HuH-7.5 (cell line): ENCODE measurements at regions not wholly inside any gene's neighbourhood (a gene's known extent, or its start where the extent isn't known, plus 50 kb on each side); places are given as distances from the start of the nearest gene placed in this dataset.

Experiments used
- DNase-seq: peaks from one replicate; pipeline ENCODE4 v3.0.0; 2011; ENCODE audit warnings: low spot score

DNA sequence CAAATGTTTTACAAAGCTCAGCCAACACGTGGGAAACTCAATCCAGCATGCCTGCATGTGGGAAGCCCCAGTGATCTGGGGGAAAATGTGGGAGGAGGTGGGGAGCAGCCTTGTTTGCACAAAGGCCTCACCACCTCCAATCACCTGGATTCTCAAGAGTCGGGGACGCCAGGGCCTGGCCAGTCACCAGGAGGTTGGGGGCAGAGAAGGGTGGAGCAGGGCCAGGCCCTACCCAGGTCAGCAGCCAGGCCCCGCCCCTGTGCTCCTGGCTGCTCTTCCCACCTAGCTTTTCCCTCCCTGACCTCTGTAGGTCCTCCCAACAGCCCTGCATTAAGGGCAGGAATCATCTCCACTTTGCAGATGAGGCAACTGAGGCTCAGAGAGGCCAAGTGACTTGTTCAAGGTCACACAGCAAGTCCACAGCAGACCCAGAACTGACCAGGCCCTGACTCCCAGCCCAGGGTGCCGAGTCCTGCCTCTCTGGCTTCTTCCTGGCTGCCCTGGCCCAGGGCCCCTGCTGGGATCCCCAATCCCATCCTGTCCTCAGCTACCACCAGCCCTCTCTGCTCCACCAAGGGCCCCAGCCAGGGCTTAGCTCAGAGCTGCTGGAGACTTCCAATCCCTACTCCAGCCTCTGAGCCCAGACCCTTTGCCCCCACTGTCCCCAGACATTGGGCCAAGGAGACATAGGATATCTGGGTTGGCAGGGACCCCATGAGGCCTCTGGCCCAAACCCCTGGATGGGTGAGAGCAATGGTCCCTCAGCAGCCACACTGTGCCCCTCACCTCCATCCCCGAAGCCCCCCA lies 508.6 kb downstream of the PTPRU start:
- DNase-seq = no peak

GRCh38 chr1:29743931-29744330 lies 507.6 kb downstream of the PTPRU start:
- no peak for DNase-seq

DNA sequence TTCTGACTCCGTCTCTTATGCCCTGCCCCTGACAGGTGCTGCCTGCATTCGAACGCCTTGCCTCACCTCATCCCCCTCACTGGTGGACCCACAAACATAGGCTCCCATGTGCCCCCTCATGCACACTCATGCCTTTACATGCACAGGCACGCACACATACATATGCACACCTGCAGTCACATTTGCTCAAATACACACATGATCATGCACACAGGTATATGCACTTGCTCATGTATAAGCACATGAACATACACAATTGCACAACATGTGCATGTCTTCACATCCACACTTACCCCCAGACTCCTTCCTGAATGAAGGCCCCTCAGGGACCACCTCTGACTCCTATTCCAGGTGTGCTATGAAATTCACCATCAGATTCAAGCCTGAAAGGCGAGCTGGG lies 506.9 kb downstream of the PTPRU start:
- no peak for DNase-seq

GRCh38 chr1:29739176-29739575 lies 502.9 kb downstream of the PTPRU start:
- no peak for DNase-seq

- no peak for DNase-seq
Measured at GRCh38 chr1:29736582-29737188, 500.4 kb downstream of the PTPRU start.

DNA sequence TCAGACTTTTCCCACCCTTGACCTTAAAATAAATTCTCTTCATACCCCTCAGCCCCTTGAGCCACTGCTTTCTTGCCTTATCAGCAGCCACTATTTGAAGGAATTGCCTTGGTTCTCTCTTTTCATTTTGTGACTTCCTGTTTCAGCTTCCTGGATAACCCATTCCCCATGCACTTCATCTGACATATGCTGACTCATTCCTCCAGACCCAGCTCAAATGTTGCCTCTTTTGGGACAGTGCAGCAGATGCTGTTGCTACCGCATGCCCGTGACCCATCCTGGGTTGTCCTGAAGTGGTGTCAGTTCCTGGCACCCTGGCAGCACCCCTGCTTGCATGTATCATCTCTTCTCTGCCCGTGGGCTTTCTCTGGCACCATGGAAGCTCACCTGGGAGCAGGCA lies 496.1 kb downstream of the PTPRU start:
- DNase-seq = no peak

- DNase-seq = no peak
Measured at GRCh38 chr1:29730623-29731022, 494.3 kb downstream of the PTPRU start.

DNA sequence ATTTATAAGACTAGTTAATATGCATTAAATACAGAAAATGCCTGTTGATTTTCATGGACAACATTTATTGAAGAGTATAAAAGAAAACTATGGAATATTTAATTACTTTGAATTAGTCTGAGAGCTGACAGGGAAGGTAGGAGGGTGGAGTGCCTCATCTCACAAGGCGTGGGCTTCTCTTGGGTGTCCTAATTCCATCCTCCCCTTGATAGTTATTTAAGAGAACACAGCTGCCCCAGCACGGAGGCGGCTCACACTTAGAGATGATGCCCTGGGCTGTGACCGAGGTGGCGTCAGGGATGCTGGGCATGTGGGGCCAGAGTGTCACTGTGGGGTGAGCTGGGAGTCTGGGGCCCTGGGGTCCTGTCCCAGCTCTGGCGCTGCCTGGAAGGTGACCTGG lies 493.0 kb downstream of the PTPRU start:
- no peak for DNase-seq

GRCh38 chr1:29728703-29729102 lies 492.4 kb downstream of the PTPRU start:
- DNase-seq = no peak

- no peak for DNase-seq
Measured at GRCh38 chr1:29725262-29725661, 488.9 kb downstream of the PTPRU start.

DNA sequence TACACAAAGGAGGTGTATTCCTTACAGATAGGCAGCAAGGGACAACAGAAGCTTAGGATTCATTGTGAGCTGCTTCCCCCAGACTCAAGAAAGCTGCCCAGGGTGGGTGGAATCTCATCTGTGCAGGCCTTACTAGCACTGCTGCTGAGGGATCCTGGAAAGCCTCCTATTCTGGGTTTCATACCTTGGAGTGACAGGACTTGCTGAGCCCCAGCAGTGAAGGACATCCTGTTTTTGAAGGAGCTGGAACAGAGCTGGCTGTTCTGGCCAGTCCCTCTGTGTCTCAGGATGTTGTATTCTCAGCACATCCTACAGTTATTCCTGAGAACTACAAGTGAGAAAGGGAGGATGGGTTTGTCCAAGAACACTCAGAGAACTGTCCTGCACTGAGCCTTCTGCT lies 486.3 kb downstream of the PTPRU start:
- DNase-seq = no peak

DNA sequence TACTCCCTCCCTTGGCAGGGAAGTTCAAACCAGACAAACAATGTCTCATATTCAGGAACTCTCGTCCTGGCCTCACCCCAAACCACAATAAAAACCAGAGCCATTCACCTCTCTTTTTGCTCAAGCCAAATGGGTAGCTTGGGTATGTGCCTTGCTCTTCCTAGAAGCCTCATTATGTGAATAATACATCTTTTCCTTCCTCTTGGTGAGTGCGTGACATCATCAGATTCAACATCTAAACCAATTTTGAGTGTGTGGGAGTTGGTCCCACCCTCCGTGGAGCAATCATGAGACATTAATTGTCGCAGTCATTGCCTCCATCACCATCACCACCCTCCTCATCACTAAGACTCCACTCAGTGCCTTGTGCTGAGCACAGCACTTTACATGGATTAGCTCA lies 482.9 kb downstream of the PTPRU start:
- no peak for DNase-seq

- DNase-seq = no peak
Measured at GRCh38 chr1:29718791-29719190, 482.5 kb downstream of the PTPRU start.

GRCh38 chr1:29716306-29716705 lies 480.0 kb downstream of the PTPRU start:
- no peak for DNase-seq

DNA sequence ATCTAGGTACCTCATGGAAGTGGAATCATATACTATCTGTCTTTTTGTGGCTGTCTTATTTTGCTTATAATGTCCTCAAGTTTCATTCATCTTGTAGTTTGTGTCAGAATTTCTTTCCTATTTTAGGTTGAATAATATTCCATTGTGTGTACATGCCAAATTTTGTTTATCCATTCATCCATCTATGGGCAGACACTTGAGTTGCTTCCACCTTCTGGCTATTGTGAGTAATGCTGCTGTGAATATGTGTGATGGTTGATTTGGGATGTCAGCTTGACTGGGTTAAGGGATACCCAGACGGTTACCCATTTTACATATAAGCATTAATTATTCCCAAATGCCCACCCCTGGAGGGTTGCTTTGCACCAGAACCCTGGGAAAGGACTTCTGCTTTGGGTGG lies 477.5 kb downstream of the PTPRU start:
- no peak for DNase-seq

DNA sequence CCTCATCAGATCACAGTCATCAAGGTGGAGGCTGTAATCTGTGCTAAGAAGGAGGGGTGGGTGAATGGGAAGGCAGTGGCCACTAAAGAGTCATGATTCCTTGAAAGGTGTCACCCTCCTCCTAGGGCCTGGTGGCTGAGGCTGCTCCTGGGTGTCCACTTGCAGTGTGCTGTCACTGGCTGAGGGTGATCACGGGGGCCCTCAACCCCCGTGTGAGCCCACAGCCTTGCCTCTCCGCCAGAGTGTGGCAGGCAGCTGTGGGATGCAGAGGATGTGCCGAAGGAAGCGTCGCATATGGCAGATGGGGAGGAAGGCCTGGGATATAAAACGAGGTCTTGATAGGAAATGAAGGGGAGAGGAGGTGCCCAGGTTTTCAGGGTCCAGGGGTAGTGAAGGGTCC lies 476.5 kb downstream of the PTPRU start:
- DNase-seq = no peak

- no peak for DNase-seq
Measured at GRCh38 chr1:29712284-29712651, 475.9 kb downstream of the PTPRU start.

- no peak for DNase-seq
Measured at GRCh38 chr1:29711582-29712283, 475.4 kb downstream of the PTPRU start.

DNA sequence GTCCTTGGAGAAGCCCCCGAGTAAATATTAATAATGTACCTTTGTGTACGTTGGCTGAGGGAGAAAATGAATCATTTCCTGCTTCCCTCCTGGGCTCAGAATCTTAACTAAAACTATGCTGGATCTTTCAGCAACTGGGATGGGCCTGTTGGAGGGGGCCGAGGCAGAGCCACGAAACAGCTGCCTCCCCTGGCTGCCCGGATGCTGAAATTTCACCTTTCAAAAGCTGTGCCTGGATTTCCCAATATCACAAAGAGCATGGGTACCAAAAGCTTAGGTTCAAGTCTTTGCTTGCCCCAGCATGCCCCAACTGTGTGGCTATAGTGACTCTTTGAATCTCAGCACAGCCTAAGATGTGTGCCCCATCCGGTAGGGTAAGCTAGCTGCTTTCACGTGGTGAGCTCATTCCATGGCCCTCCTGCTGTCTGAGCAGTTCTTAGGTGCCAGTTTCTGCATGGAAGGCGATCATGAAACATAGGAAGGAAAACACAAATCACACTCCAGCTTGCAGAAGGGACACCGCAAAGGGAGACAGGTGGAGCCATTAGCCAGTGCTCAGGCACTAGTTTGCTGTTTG lies 473.5 kb downstream of the PTPRU start:
- DNase-seq = no peak

GRCh38 chr1:29708796-29709703 lies 472.7 kb downstream of the PTPRU start:
- DNase-seq = no peak

GRCh38 chr1:29708381-29708780 lies 472.1 kb downstream of the PTPRU start:
- no peak for DNase-seq

DNA sequence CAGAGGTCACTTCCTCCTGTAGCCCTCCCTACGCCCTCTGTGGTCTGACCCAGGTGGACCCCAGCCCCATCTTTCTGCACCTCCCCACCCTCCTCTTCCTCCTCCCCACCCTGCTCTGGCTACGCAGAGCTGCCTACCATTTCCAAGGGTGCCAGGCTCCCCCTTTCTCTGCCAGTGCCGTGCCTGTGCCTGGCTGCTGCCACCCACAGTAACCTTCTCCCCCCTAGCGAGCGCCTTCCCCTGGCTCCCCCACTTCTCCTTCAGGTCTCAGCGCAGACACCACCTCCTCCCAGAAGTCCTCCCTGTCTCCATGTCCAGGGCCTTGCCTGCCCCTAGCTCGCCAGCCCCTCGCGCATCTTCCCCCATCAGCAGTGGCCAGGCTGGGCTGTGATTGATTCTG lies 471.5 kb downstream of the PTPRU start:
- no peak for DNase-seq
